ENCODE measurements at regions not wholly inside any gene's neighbourhood (a gene's known extent, or its start where the extent isn't known, plus 50 kb on each side); places are given as distances from the start of the nearest gene placed in this dataset.
"Not testable (repeated sequence)": the region's sequence is repeated elsewhere in the genome, so short reads cannot be mapped to it uniquely, and the experiment has no call there.

- DNase-seq, result no peak
- H3K27me3 ChIP-seq, result no peaks in the 10 kb centered on the region
- no peaks in the 10 kb centered on the region for H3K9me3 ChIP-seq (replicated peaks in 1 of 3)
- no peak for TF ChIP-seq POLR2A (IDR thresholded peaks at IDR 0.05)
- TF ChIP-seq CTCF (IDR thresholded peaks at IDR 0.05), result no peak
- H3K4me1 ChIP-seq (replicated peaks in 1 of 2), result no peaks in the 10 kb centered on the region
- intact Hi-C loops (cut with DNase I), result no loop called here
- H3K4me3 ChIP-seq, result no peak overlapping the region
- WGBS, 4 donors, result 67 to 88% (median 75%) methylated on average over 3 of the region's 3 CpGs
- H3K27ac ChIP-seq, result no peak overlapping the region
- no peaks in the 10 kb centered on the region for H3K36me3 ChIP-seq (replicated peaks in 1 of 2)
These were observed 218.5 kb downstream of the TAF11L14 start for GRCh38 chr5:17852740-17853139.

DNA sequence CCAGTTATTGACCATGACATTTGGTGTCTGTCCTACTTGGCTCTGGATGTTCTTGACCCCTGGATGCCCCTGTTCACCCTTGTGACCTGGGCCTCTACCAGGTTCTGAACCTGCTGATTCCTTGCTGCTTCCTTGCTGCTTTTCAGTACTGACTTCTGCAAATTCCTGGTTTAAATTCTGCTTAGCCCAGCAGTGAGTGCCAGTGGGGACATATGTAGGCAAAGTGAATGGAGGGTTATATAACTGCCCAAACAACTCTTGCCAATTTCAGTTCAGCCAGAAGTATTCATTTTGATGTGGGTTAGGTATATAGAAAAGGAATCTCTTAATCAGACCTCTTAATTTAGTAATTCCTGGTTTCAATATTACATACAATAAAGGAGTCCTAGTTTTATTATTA is 220.6 kb downstream of the TAF11L14 start:
- no peaks in the 10 kb centered on the region for H3K9me3 ChIP-seq (replicated peaks in 1 of 3)
- H3K27ac ChIP-seq, result no peak overlapping the region
- no peak for DNase-seq
- no peaks in the 10 kb centered on the region for H3K4me1 ChIP-seq (replicated peaks in 1 of 2)
- H3K36me3 ChIP-seq (replicated peaks in 1 of 2), result no peaks in the 10 kb centered on the region
- intact Hi-C loops (cut with DNase I), result no loop called here
- no peaks in the 10 kb centered on the region for H3K27me3 ChIP-seq
- no peak overlapping the region for H3K4me3 ChIP-seq
- no peak for TF ChIP-seq POLR2A (IDR thresholded peaks at IDR 0.05)
- TF ChIP-seq CTCF (IDR thresholded peaks at IDR 0.05), result no peak

GRCh38 chr5:17860660-17861315 is 226.5 kb downstream of the TAF11L14 start:
- 79 to 98% (median 89%) methylated on average over 2 of the region's 2 CpGs for WGBS, 4 donors
- TF ChIP-seq CTCF (IDR thresholded peaks at IDR 0.05) (no peak), POLR2A (IDR thresholded peaks at IDR 0.05) (no peak)
- H3K36me3 ChIP-seq (replicated peaks in 1 of 2), result no peaks in the 10 kb centered on the region
- no peak overlapping the region for H3K27ac ChIP-seq
- H3K9me3 ChIP-seq (replicated peaks in 1 of 3), result no peaks in the 10 kb centered on the region
- no peak for DNase-seq
- no peaks in the 10 kb centered on the region for H3K27me3 ChIP-seq
- H3K4me3 ChIP-seq, result no peak overlapping the region
- no peaks in the 10 kb centered on the region for H3K4me1 ChIP-seq (replicated peaks in 1 of 2)
- intact Hi-C loops (cut with DNase I), result no loop called here

DNA sequence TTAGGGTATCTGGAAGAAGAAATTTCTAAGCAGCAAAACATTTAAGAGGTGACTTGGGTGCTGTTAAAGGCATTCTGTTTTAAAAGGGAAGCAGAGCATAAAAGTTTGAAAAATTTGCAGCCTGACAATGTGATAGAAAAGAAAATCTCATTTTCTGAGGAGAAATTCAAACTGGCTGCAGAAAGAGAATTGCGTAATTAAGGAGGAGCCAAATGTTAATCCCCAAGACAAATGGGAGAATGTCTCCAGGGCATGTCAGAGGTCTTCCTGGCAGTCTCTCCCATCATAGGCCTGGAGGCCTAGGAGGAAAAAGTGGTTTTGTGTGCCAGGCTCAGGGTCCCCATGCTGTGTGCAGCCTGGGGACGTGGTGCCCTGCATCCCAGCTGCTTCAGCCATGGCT is 230.6 kb downstream of the TAF11L14 start:
- H3K4me1 ChIP-seq (replicated peaks in 1 of 2); intact Hi-C loops (cut with DNase I); H3K27me3 ChIP-seq; DNase-seq; H3K9me3 ChIP-seq (replicated peaks in 1 of 3); H3K4me3 ChIP-seq; H3K27ac ChIP-seq; H3K36me3 ChIP-seq (replicated peaks in 1 of 2): not testable (repeated sequence)
- WGBS, 4 donors, result 58 to 95% (median 79%) methylated on average over 2 of the region's 2 CpGs

GRCh38 chr5:17865966-17866365 is 231.7 kb downstream of the TAF11L14 start:
- 76 to 94% (median 84%) methylated on average over 1 of the region's 1 CpG for WGBS, 4 donors
- DNase-seq; H3K36me3 ChIP-seq (replicated peaks in 1 of 2); H3K27me3 ChIP-seq; H3K27ac ChIP-seq; H3K4me1 ChIP-seq (replicated peaks in 1 of 2); intact Hi-C loops (cut with DNase I); H3K9me3 ChIP-seq (replicated peaks in 1 of 3); H3K4me3 ChIP-seq: not testable (repeated sequence)

Measured in adrenal gland (tissue), 9 donors.